GM18519 (cell line): ENCODE measurements at regions not wholly inside any gene's neighbourhood (a gene's known extent, or its start where the extent isn't known, plus 50 kb on each side); places are given as distances from the start of the nearest gene placed in this dataset.

ENCODE experiments used
- ATAC-seq: cut with Tn5 transposase; IDR thresholded peaks from one replicate; pipeline ENCODE4 v1.9.1; 2021; ENCODE audit warnings: mild to moderate bottlenecking, moderate library complexity; ENCODE audit not compliant: unreplicated experiment, low FRiP score

DNA sequence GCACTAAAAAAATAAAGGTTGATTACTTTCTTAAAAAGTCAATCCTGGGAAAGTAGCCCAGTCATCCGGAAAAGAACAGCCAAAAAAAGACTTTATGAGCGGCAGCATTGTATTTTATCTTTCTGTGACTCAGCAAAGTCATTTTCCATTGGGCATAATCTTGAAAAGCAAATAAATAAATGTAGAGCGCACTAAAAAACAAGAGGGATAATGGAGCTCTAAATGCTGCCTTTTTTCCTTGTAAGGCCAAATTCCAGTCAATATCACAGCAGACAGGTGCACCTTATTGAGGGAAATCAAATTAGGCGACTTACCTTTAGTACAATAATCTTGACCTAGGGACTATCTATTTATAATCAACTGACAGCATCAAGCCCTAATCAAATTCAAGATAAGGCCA is 266.8 kb downstream of the MTRR start:
- no peak for ATAC-seq

GRCh38 chr5:8136271-8136670 is 267.3 kb downstream of the MTRR start:
- ATAC-seq: no peak

- ATAC-seq: no peak
Measured at GRCh38 chr5:8137941-8138550, 269.1 kb downstream of the MTRR start.

- ATAC-seq: no peak
Measured at GRCh38 chr5:8138884-8139283, 269.9 kb downstream of the MTRR start.

DNA sequence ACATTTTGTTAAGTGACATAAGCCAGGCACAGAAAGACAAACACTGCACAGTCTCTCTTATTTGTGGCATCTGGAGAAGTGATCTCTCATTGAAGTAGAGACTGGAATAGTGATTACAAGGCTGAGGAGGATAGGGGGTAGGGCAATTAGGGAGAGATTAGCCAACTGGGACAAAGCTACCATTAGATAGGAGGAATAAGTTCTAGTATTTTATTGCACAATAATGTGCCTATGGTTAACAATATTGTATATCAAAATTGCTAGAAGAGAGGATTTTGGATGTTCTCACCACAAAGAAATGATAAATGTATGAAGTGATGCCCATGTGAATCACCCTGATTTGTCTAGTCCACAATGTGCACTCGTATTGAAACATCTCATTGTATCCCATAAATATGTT is 281.8 kb downstream of the MTRR start:
- ATAC-seq: no peak

DNA sequence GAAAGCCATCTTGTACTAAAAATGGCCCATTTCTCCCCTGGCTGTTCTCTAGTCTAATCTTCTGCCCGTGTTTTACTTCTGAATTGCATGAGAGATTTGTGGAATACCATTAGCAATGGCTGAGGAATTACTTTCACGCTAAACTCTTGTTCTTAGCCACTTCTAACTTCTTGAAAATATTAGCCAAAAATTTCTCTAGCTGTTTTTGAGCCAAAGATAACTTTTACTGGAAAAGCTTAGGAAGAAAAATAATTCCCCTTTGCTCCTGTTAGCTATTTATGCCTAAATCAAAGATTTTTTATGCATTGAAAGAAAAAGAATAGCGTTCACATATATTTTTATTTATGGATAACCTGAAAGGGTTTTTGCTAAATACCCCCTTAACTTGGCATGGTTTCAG is 287.8 kb downstream of the MTRR start:
- no peak for ATAC-seq

GRCh38 chr5:8157320-8157822 is 288.4 kb downstream of the MTRR start:
- no peak for ATAC-seq

DNA sequence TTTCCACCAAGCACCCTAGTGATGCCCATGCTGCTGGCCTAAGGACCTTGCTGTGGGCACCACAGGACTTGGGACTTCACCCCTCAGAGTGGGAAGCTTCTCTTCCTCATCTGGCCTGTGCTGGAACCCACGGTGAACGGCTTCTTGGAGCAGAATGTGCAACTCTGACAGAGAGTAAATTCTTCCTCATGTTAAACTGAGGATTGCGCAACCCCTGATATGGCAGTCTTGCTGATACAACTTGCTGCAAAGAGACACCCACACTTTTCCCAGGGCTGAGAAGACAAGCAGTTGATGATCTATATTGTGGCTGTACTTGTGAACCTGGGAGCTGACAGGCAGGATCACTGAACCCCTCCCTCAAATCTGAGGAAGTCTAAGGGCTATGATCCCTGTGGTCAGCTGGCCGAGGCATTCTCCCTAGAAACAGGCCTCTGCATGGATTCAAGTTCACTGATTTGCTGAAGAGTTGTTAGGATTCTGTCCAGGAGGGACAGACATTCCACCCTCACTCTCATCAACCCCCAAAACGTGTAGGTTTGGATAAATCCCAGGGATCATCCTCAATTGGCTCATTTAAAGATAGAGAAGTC is 307.2 kb downstream of the MTRR start:
- no peak for ATAC-seq

DNA sequence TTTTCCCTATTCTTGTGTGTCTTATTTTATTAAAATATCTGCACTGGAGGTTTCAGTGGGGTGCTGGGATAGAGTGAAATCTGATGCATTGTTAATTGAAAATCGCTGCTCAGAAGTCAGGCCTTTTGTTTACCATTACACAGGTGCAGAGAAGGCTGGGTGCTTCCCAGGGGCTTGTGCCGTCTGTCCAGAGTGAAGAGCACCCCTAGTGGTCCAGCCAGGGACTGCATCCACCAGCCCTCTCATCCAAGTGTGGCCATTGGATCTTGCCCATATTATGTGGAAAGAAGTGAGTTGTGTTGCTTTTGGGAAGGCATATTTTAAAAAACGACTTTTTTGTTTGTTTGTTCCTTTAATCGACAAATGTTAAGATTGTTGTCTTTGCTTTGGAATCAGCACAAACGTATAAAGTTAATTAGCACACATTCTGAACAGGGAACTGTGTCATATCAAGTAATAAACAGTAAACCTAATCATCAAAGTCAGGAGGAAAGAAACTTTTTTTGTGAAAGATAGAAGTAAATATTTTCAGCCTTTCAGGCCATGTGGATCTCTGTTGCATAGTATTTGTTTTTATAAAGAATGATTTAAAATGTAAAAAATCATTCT is 315.6 kb downstream of the MTRR start:
- peak; percentile 91 for ATAC-seq

- no peak for ATAC-seq
Measured at GRCh38 chr5:8185852-8186251, 316.9 kb downstream of the MTRR start.

GRCh38 chr5:8188874-8189565 is 320.1 kb downstream of the MTRR start:
- ATAC-seq: no peak

DNA sequence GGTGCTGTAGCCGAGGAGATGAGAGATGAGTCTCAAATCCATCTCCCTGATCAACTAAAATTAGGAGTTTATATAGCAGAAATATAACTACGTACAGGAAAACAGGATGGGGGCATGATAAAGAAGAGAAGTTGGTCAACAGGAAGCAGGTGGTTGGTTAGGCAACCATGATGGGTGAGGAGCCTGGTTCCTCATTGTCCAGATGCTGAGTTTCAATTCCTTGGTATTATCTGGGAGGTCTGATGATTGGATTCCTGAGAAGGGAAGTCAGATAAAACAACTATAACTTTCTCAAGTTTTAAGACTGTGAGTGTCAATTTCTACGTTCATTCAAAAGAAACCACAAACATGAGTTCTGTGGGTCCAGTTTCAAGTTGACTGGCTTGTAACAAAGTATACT is 323.9 kb downstream of the MTRR start:
- ATAC-seq: no peak

GRCh38 chr5:8196061-8196460 is 327.1 kb downstream of the MTRR start:
- ATAC-seq: no peak

DNA sequence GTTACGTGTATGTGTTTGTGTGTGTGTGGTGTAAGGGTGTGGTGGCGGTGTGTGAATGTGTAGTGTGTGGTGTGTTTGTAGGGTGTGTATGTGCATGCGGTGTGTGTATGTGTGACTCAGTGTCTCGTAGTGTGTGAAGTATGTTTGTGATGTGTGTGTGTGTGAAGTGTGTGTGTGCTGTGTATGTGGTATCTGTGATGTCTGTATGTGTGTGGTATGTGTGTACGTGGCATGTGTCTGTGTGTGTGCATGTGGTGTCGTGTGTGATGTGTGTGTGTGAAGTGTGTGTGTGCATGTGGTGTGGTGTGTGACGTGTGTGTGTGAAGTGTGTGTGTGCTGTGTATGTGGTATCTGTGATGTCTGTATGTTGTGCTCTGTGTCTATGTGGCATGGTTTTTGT is 339.4 kb downstream of the MTRR start:
- ATAC-seq: no peak

DNA sequence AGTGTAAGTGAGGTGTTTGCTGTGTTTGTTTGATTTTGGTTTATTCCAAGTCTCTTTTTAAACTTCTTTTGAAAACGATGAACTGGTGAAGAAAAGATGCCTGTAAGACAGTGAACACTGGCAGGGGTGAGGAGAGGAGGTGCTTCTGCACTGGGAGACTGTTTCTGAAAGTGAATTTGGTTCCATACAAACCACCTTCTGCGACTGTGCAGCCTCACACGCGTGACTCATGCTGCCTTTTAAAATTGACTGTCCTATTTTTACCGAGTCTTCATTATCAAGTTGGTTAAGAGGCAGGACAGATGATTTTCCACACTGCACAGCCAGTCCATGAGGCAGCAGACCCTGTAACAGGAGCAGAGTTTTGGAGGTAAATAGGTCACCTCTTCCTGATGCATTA is 340.6 kb downstream of the MTRR start:
- no peak for ATAC-seq

- ATAC-seq: no peak
Measured at GRCh38 chr5:8213701-8214240, 344.8 kb downstream of the MTRR start.

GRCh38 chr5:8216921-8217320 is 348.0 kb downstream of the MTRR start:
- no peak for ATAC-seq

- no peak for ATAC-seq
Measured at GRCh38 chr5:8226148-8226547, 357.2 kb downstream of the MTRR start.

- no peak for ATAC-seq
Measured at GRCh38 chr5:8227112-8227511, 358.2 kb downstream of the MTRR start.

- ATAC-seq: no peak
Measured at GRCh38 chr5:8229551-8229950, 360.6 kb downstream of the MTRR start.

GRCh38 chr5:8230868-8231267 is 361.9 kb downstream of the MTRR start:
- ATAC-seq: no peak
